H9 (cell line): ENCODE measurements at regions not wholly inside any gene's neighbourhood (a gene's known extent, or its start where the extent isn't known, plus 50 kb on each side); places are given as distances from the start of the nearest gene placed in this dataset.

ENCODE experiments used
- DNase-seq: peaks from one replicate; pipeline ENCODE4 v3.0.0-alpha.2; 2017
- H2AFZ ChIP-seq: one replicate; pipeline ENCODE4 v1.6.1; 2013; ENCODE audit warnings: mild to moderate bottlenecking, low read length, control low read depth, moderate library complexity
- H2AK5ac ChIP-seq: 2 replicates; pipeline ENCODE4 v1.6.1; 2013; ENCODE audit warnings: low read length, control low read depth, mixed read lengths; ENCODE audit not compliant: insufficient read length
- H2BK120ac ChIP-seq: one replicate; pipeline ENCODE4 v1.6.1; 2013; ENCODE audit warnings: low read depth, mild to moderate bottlenecking, low read length, control low read depth, inconsistent platforms; ENCODE audit not compliant: poor library complexity, severe bottlenecking
- H2BK12ac ChIP-seq: 2 replicates; pipeline ENCODE4 v1.6.1; 2013; ENCODE audit warnings: low read length, control low read depth, mixed read lengths, low read depth; ENCODE audit not compliant: insufficient read length
- H2BK15ac ChIP-seq: 2 replicates; pipeline ENCODE4 v1.6.1; 2013; ENCODE audit warnings: low read depth, low read length, control low read depth
- H2BK20ac ChIP-seq: one replicate; pipeline ENCODE4 v1.6.1; 2013; ENCODE audit warnings: low read depth, mild to moderate bottlenecking, low read length, control low read depth, inconsistent platforms; ENCODE audit not compliant: poor library complexity, severe bottlenecking
- H2BK5ac ChIP-seq: 2 replicates; pipeline ENCODE4 v1.6.1; 2013; ENCODE audit warnings: low read length, control low read depth, mixed read lengths; ENCODE audit not compliant: insufficient read length
- H3K14ac ChIP-seq: 2 replicates; pipeline ENCODE4 v1.6.1; 2013; ENCODE audit warnings: low read length, control low read depth; ENCODE audit not compliant: insufficient read depth
- H3K18ac ChIP-seq: 2 replicates; pipeline ENCODE4 v1.6.1; 2013; ENCODE audit warnings: low read depth, mild to moderate bottlenecking, mixed read lengths, low read length, control low read depth; ENCODE audit not compliant: insufficient read length
- H3K23ac ChIP-seq: 2 replicates; pipeline ENCODE4 v1.6.1; 2013; ENCODE audit warnings: low read length, control low read depth, mixed read lengths, low read depth; ENCODE audit not compliant: insufficient read length
- H3K23me2 ChIP-seq: 2 replicates; pipeline ENCODE4 v1.6.1; 2013; ENCODE audit warnings: low read depth, mild to moderate bottlenecking, mixed read lengths, low read length, control low read depth; ENCODE audit not compliant: insufficient read length, poor library complexity, severe bottlenecking
- H3K27ac ChIP-seq: 2 replicates; pipeline ENCODE4 v1.5.1; 2013; ENCODE audit warnings: low read length, control low read depth, mixed read lengths, low read depth; ENCODE audit not compliant: insufficient read length
- H3K27me3 ChIP-seq: 2 replicates; pipeline ENCODE4 v1.6.1; 2013; ENCODE audit warnings: low read length, control low read depth, inconsistent platforms; ENCODE audit not compliant: insufficient read depth
- H3K4ac ChIP-seq: 2 replicates; pipeline ENCODE4 v1.6.1; 2013; ENCODE audit warnings: low read depth, mild to moderate bottlenecking, control low read depth, inconsistent platforms, low read length, moderate library complexity
- H3K4me1 ChIP-seq: 2 replicates; pipeline ENCODE4 v1.6.1; 2013; ENCODE audit warnings: low read length, control low read depth, inconsistent platforms; ENCODE audit not compliant: insufficient read depth
- H3K4me2 ChIP-seq: 2 replicates; pipeline ENCODE4 v1.6.1; 2013; ENCODE audit warnings: low read length, control low read depth, mixed read lengths; ENCODE audit not compliant: insufficient read length, insufficient read depth
- H3K56ac ChIP-seq: 2 replicates; pipeline ENCODE4 v1.6.1; 2013; ENCODE audit warnings: low read depth, mild to moderate bottlenecking, mixed read lengths, low read length, control low read depth; ENCODE audit not compliant: insufficient read length
- H3K79me1 ChIP-seq: 2 replicates; pipeline ENCODE4 v1.6.1; 2013; ENCODE audit warnings: low read depth, mild to moderate bottlenecking, moderate library complexity, low read length, control low read depth, inconsistent platforms; ENCODE audit not compliant: insufficient read depth, poor library complexity, severe bottlenecking
- H3K79me2 ChIP-seq: 2 replicates; pipeline ENCODE4 v1.6.1; 2013; ENCODE audit warnings: low read length, control low read depth, inconsistent platforms; ENCODE audit not compliant: insufficient read depth
- H3K9ac ChIP-seq: 2 replicates; pipeline ENCODE4 v1.6.1; 2013; ENCODE audit warnings: low read length, control low read depth, mixed read lengths; ENCODE audit not compliant: insufficient read length; ENCODE audit errors: extremely low read depth
- H3K9me3 ChIP-seq: one replicate; pipeline ENCODE4 v1.6.1; 2013; ENCODE audit warnings: low read depth, low read length, inconsistent platforms; ENCODE audit not compliant: control insufficient read depth
- H3T11ph ChIP-seq: one replicate; pipeline ENCODE4 v1.6.1; 2013; ENCODE audit warnings: mild to moderate bottlenecking, low read length, control low read depth, inconsistent platforms
- H4K20me1 ChIP-seq: one replicate; pipeline ENCODE4 v1.6.1; 2013; ENCODE audit not compliant: control insufficient read depth, insufficient read length, insufficient read depth
- H4K5ac ChIP-seq: 2 replicates; pipeline ENCODE4 v1.6.1; 2013; ENCODE audit warnings: low read depth, mild to moderate bottlenecking, mixed read lengths, low read length, control low read depth; ENCODE audit not compliant: insufficient read length
- H4K8ac ChIP-seq: replicated peaks from 2 replicates; pipeline ENCODE4 v1.6.1; 2013; ENCODE audit warnings: low read length, control low read depth, mixed read lengths, low read depth; ENCODE audit not compliant: insufficient read length
- H4K91ac ChIP-seq: 2 replicates; pipeline ENCODE4 v1.6.1; 2013; ENCODE audit warnings: low read depth, mild to moderate bottlenecking, moderate library complexity, mixed read lengths, low read length, control low read depth; ENCODE audit not compliant: insufficient read length
- H3K27ac Mint-ChIP-seq, 3 experiments: 2 replicates in 2 of 3; 3 replicates in 1 of 3; pipeline ENCODE4 v1.8.0; 2020 to 2021; ENCODE audit warnings: mixed read lengths in 3 of 3, mild to moderate bottlenecking in 1 of 3, moderate library complexity in 1 of 3
- H3K27me3 Mint-ChIP-seq: 2 replicates; pipeline ENCODE4 v1.8.0; 2021; ENCODE audit warnings: low read depth, mild to moderate bottlenecking, moderate library complexity, mixed read lengths
- H3K36me3 Mint-ChIP-seq, 3 experiments: 2 replicates in 2 of 3; 3 replicates in 1 of 3; pipeline ENCODE4 v1.8.0; 2020 to 2021; ENCODE audit warnings: low read depth in 3 of 3, mixed read lengths in 3 of 3; ENCODE audit not compliant: insufficient read depth in 1 of 3
- H3K4me1 Mint-ChIP-seq, 2 experiments: 2 replicates each; pipeline ENCODE4 v1.8.0; 2020; ENCODE audit warnings: mixed read lengths in 2 of 2
- H3K4me3 Mint-ChIP-seq, 2 experiments: 2 replicates in 1 of 2; 3 replicates in 1 of 2; pipeline ENCODE4 v1.8.0; 2020 to 2021; ENCODE audit warnings: mild to moderate bottlenecking in 2 of 2, mixed read lengths in 2 of 2, moderate library complexity in 1 of 2
- H3K9me3 Mint-ChIP-seq, 2 experiments: 2 replicates in 1 of 2; 3 replicates in 1 of 2; pipeline ENCODE4 v1.8.0; 2020; ENCODE audit warnings: mild to moderate bottlenecking in 2 of 2, mixed read lengths in 2 of 2, moderate library complexity in 1 of 2
- CTCF ChIP-seq: fragments of 200-600 bp; sonication (generic); conservative IDR thresholded peaks from 3 replicates; pipeline ENCODE4 v1.8.0; 2021; ENCODE audit warnings: antibody characterized with exemption, mild to moderate bottlenecking
- WGBS: extraction: QIAGEN DNeasy Blood & Tissue Kit; methylation state at CpG from one replicate; pipeline ENCODE4 v1.1.7; 2013; ENCODE audit warnings: missing lambda C conversion rate, low lambda C conversion rate, mixed read lengths; ENCODE audit not compliant: insufficient read length; ENCODE audit errors: extremely low coverage; 5-methylcytosine and 5-hydroxymethylcytosine counted together

- H3K4ac ChIP-seq, result no peak overlapping the region
- H2AFZ ChIP-seq, result no peak overlapping the region
- H3K36me3 Mint-ChIP-seq, result peaks cover 0 to 7% (median 0%) of the 10 kb centered on the region in 3 experiments; a peak in 2 of 7 replicates
These were observed 208.7 kb upstream of the ROBO1 start for GRCh38 chr3:79976466-79976865.

More at GRCh38 chr3:79976466-79976865, 208.7 kb upstream of the ROBO1 start:
- no peak overlapping the region for H3K9ac ChIP-seq
- H4K20me1 ChIP-seq, result no peaks in the 10 kb centered on the region
- no peak overlapping the region for H4K8ac ChIP-seq
- H3K9me3 Mint-ChIP-seq, result no peaks in the 10 kb centered on the region; a peak in 2 of 5 replicates
- no peak overlapping the region for H2AK5ac ChIP-seq
- no peak for DNase-seq
- H3K79me2 ChIP-seq, result no peaks in the 10 kb centered on the region
- H3K23me2 ChIP-seq, result no peaks in the 10 kb centered on the region
- H3K18ac ChIP-seq, result no peak overlapping the region
- H3K4me2 ChIP-seq, result no peak overlapping the region
- no peaks in the 10 kb centered on the region for H3K27me3 ChIP-seq
- H4K5ac ChIP-seq, result no peak overlapping the region
- H3K4me1 Mint-ChIP-seq, result no peaks in the 10 kb centered on the region; a peak in 1 of 4 replicates
- no CpG with 5 or more reads among the region's 1 CpG for WGBS
- TF ChIP-seq CTCF, result no peak
- H2BK15ac ChIP-seq, result no peak overlapping the region
- H3K4me1 ChIP-seq, result no peaks in the 10 kb centered on the region
- H2BK20ac ChIP-seq, result no peak overlapping the region
- no peak overlapping the region for H2BK5ac ChIP-seq
- no peak overlapping the region for H3K23ac ChIP-seq
- no peak overlapping the region for H3K4me3 Mint-ChIP-seq
- H4K91ac ChIP-seq, result no peak overlapping the region
- no peak overlapping the region for H3K56ac ChIP-seq
- H3K14ac ChIP-seq, result no peak overlapping the region
- H2BK120ac ChIP-seq, result no peak overlapping the region
- H3K27ac Mint-ChIP-seq, result no peak overlapping the region
- H2BK12ac ChIP-seq, result no peak overlapping the region
- H3T11ph ChIP-seq, result no peak overlapping the region
- no peak overlapping the region for H3K27ac ChIP-seq
- no peaks in the 10 kb centered on the region for H3K27me3 Mint-ChIP-seq
- no peaks in the 10 kb centered on the region for H3K79me1 ChIP-seq
- H3K9me3 ChIP-seq, result no peaks in the 10 kb centered on the region
